Neuronal stem cell (in vitro differentiated cells): ENCODE measurements at regions not wholly inside any gene's neighbourhood (a gene's known extent, or its start where the extent isn't known, plus 50 kb on each side); places are given as distances from the start of the nearest gene placed in this dataset. TPM values are rescaled to one million over a fixed set of nuclear protein-coding genes. Genes with fewer than 3 reads are reported as not detected.
A peak's percentile ranks its signal among the peaks of the same experiment; 100 is the strongest.

Experiments used
- DNase-seq: peaks from one replicate; pipeline ENCODE4 v3.0.0-alpha.2; 2013; ENCODE audit warnings: low spot score
- H2AFZ ChIP-seq: one replicate; pipeline ENCODE4 v1.6.1; 2013; ENCODE audit warnings: mild to moderate bottlenecking, low read length, inconsistent platforms
- H2AK5ac ChIP-seq: 2 replicates; pipeline ENCODE4 v1.6.1; 2013; ENCODE audit warnings: low read depth, mild to moderate bottlenecking, inconsistent platforms, low read length, moderate library complexity, mixed read lengths
- H2BK120ac ChIP-seq: 2 replicates; pipeline ENCODE4 v1.6.1; 2013; ENCODE audit warnings: low read depth, mild to moderate bottlenecking, inconsistent platforms, low read length, moderate library complexity, mixed read lengths
- H2BK12ac ChIP-seq: one replicate; pipeline ENCODE4 v1.6.1; 2013; ENCODE audit warnings: low read length, inconsistent platforms
- H2BK15ac ChIP-seq: 2 replicates; pipeline ENCODE4 v1.6.1; 2013; ENCODE audit warnings: mild to moderate bottlenecking, low read length, inconsistent platforms, mixed read lengths
- H2BK5ac ChIP-seq: one replicate; pipeline ENCODE4 v1.6.1; 2013; ENCODE audit warnings: inconsistent platforms, mild to moderate bottlenecking, low read length, moderate library complexity
- H3K14ac ChIP-seq: one replicate; pipeline ENCODE4 v1.6.1; 2013; ENCODE audit warnings: low read length, inconsistent platforms
- H3K18ac ChIP-seq: 2 replicates; pipeline ENCODE4 v1.6.1; 2013; ENCODE audit warnings: low read length, inconsistent platforms
- H3K23ac ChIP-seq: 2 replicates; pipeline ENCODE4 v1.6.1; 2013; ENCODE audit warnings: low read depth, mild to moderate bottlenecking, mixed read lengths, low read length, inconsistent platforms; ENCODE audit not compliant: poor library complexity
- H3K27ac ChIP-seq: replicated peaks from 3 replicates; pipeline ENCODE4 v1.5.1; 2013; ENCODE audit warnings: low read length, inconsistent platforms
- H3K27me3 ChIP-seq, 3 experiments: 2 replicates each; pipeline ENCODE4 v1.6.1; 2013; ENCODE audit warnings: low read length in 3 of 3, mild to moderate bottlenecking in 2 of 3, inconsistent platforms in 1 of 3, low read depth in 1 of 3, mixed read lengths in 1 of 3, moderate library complexity in 1 of 3; ENCODE audit not compliant: control insufficient read depth in 3 of 3, insufficient read depth in 3 of 3
- H3K36me3 ChIP-seq, 2 donors: replicated peaks in 1 of 2; 2 replicates each; pipeline ENCODE4 v1.6.1; 2013; ENCODE audit warnings: low read length in 2 of 2; ENCODE audit not compliant: control insufficient read depth in 2 of 2, insufficient read depth in 2 of 2
- H3K4ac ChIP-seq: 2 replicates; pipeline ENCODE4 v1.6.1; 2013; ENCODE audit warnings: inconsistent platforms, mild to moderate bottlenecking, low read length, moderate library complexity
- H3K4me1 ChIP-seq, 2 donors: 1 replicate in 1 of 2; 2 replicates in 1 of 2; pipeline ENCODE4 v1.6.1; 2013; ENCODE audit warnings: low read length in 2 of 2, low read depth in 1 of 2; ENCODE audit not compliant: control insufficient read depth in 2 of 2, insufficient read depth in 1 of 2
- H3K4me2 ChIP-seq: one replicate; pipeline ENCODE4 v1.6.1; 2013; ENCODE audit warnings: mild to moderate bottlenecking, low read length, inconsistent platforms; ENCODE audit not compliant: insufficient read depth, poor library complexity, severe bottlenecking
- H3K4me3 ChIP-seq, 2 donors: 2 replicates each; pipeline ENCODE4 v1.5.1; 2013; ENCODE audit warnings: low read length in 2 of 2, mild to moderate bottlenecking in 2 of 2, inconsistent platforms in 1 of 2, moderate library complexity in 1 of 2
- H3K79me1 ChIP-seq: one replicate; pipeline ENCODE4 v1.6.1; 2013; ENCODE audit warnings: low read depth, mild to moderate bottlenecking, inconsistent platforms, low read length, moderate library complexity
- H3K9ac ChIP-seq: one replicate; pipeline ENCODE4 v1.6.1; 2013; ENCODE audit warnings: mild to moderate bottlenecking, low read depth, low read length, inconsistent platforms; ENCODE audit not compliant: poor library complexity
- H3K9me3 ChIP-seq, 2 donors: replicated peaks in 1 of 2; 2 replicates each; pipeline versions ENCODE3 to v1.6.1; 2013; ENCODE audit warnings: low read length in 2 of 2, mild to moderate bottlenecking in 2 of 2, inconsistent platforms in 1 of 2, low read depth in 1 of 2, mixed read lengths in 1 of 2, moderate library complexity in 1 of 2; ENCODE audit not compliant: control insufficient read depth in 2 of 2, insufficient read depth in 1 of 2
- H4K8ac ChIP-seq: one replicate; pipeline ENCODE4 v1.6.1; 2013; ENCODE audit warnings: low read depth, mild to moderate bottlenecking, inconsistent platforms, low read length, moderate library complexity
- H4K91ac ChIP-seq: one replicate; pipeline ENCODE4 v1.6.1; 2013; ENCODE audit warnings: low read length, low read depth, mild to moderate bottlenecking, inconsistent platforms; ENCODE audit not compliant: poor library complexity
- WGBS, 2 donors: extraction: QIAGEN DNeasy Blood & Tissue Kit; methylation state at CpG; one replicate each; pipeline ENCODE4 v1.1.7; 2013; ENCODE audit warnings: missing lambda C conversion rate in 2 of 2, mixed read lengths in 1 of 2; ENCODE audit not compliant: insufficient read length in 2 of 2, insufficient replicate concordance in 1 of 2; ENCODE audit errors: extremely low coverage in 2 of 2; 5-methylcytosine and 5-hydroxymethylcytosine counted together
- small RNA-seq: library from polyadenylated mRNA; stranded (forward); fragments of <200 nt; extraction: miRNeasy Mini kit (QIAGEN cat#:217004); gene quantifications from one replicate; pipeline ENCODE3, GENCODE V24; 2013; ENCODE audit not compliant: insufficient read depth

DNA sequence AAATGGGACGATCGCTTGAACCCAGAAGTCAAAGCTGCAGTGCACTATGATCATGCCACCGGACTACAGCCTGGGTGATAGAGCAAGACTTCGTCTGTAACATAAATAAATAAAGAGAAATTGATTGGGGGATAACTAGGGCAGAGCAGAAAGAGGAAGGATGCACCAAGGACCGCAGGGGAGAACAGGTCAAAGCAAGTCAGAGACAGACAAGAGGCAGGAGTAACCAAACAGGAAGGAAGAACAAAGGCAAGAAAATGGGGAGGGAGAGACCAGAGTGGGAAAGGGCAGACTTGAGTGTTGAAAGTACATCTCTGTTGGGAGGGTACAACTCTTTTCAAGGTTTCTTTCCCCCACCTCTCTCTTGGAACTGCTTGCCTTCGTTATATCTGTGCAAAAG lies 50.8 kb upstream of the ELK3 start:
- Histone ChIP-seq H2BK15ac (no peak overlapping the region), H2BK5ac (no peak overlapping the region), H3K4me1 (peaks cover 2 to 7% of the 10 kb centered on the region in 2 donors), H4K8ac (no peak overlapping the region), H3K4ac (no peak overlapping the region), H3K4me3 (no peak overlapping the region), H3K36me3 (no peaks in the 10 kb centered on the region), H3K23ac (no peak overlapping the region), H2BK12ac (no peak overlapping the region), H3K79me1 (no peaks in the 10 kb centered on the region), H3K9ac (no peak overlapping the region), H3K18ac (no peak overlapping the region), H4K91ac (no peak overlapping the region), H3K14ac (no peak overlapping the region), H3K27me3 (no peaks in the 10 kb centered on the region), H2AK5ac (no peak overlapping the region), H3K27ac (no peak overlapping the region), H3K9me3 (peaks cover 2 to 3% of the 10 kb centered on the region in 2 donors), H2AFZ (peak overlapping the region; percentile 74), H3K4me2 (no peak overlapping the region), H2BK120ac (no peak overlapping the region)
- no peak for DNase-seq
- no CpG with 5 or more reads among the region's 6 CpGs for WGBS, 2 donors

DNA sequence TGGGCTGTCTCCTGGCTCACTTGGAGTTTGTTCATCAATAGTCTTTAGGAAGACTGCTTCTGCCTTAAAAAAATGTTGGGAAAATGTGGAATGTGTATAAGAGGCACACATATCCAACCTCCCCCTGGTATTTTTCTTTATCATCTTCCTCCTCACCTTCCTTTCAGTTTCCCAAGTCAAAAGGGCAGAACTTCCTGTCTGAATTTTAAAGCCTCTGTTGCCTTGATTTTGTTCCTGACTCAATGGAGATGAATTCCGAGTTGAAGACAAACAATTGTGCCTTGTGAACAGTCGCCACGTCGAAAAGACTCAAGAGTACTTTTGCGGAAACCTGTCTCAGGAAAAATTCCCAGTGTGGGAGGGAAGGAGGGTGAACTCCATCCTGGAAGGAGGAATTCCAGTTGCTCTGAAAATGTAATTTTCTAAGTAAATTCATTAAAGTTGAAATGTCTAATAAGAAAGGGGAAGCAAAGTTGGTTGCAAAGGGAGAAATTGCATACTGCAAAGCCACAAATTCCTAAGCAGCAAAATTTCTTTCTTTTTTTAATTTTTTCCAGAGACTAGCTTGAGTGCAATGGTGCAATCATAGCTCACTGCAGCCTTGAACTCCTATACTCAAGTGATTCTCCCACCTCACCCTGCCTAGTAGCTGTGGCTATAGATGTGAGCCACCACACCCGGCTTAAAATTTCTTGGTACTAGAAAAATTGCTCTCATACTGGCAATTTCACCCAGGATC lies 50.2 kb upstream of the ELK3 start:
- no peak overlapping the region for H3K23ac ChIP-seq
- H2BK12ac ChIP-seq = no peak overlapping the region
- H4K8ac ChIP-seq = no peak overlapping the region
- no peak overlapping the region for H3K14ac ChIP-seq
- no peaks in the 10 kb centered on the region for H3K27me3 ChIP-seq
- no peak overlapping the region for H3K4ac ChIP-seq
- H2BK120ac ChIP-seq = no peak overlapping the region
- no peak overlapping the region for H2BK5ac ChIP-seq
- H3K9ac ChIP-seq = no peak overlapping the region
- no peak overlapping the region for H3K4me3 ChIP-seq
- peaks cover 2 to 3% of the 10 kb centered on the region in 2 donors for H3K9me3 ChIP-seq
- peak overlapping the region; percentile 74 for H2AFZ ChIP-seq
- no peak overlapping the region for H3K18ac ChIP-seq
- no CpG with 5 or more reads among the region's 6 CpGs for WGBS, 2 donors
- no peaks in the 10 kb centered on the region for H3K79me1 ChIP-seq
- H4K91ac ChIP-seq = no peak overlapping the region
- no peaks in the 10 kb centered on the region for H3K36me3 ChIP-seq
- H3K4me2 ChIP-seq = no peak overlapping the region
- no peak overlapping the region for H2BK15ac ChIP-seq
- DNase-seq = no peak
- peaks cover 2 to 7% of the 10 kb centered on the region in 2 donors for H3K4me1 ChIP-seq
- H2AK5ac ChIP-seq = no peak overlapping the region
- H3K27ac ChIP-seq = no peak overlapping the region

Small RNAs in the stretch of these regions (small RNA-seq; reads per million reads assigned to genes)
- gene RN7SL88P = not detected
